Ectodermal cell (in vitro differentiated cells): ENCODE measurements at regions not wholly inside any gene's neighbourhood (a gene's known extent, or its start where the extent isn't known, plus 50 kb on each side); places are given as distances from the start of the nearest gene placed in this dataset.

Source experiments
- H3K27ac ChIP-seq: 2 replicates; pipeline ENCODE4 v1.7.0; 2013; ENCODE audit warnings: mild to moderate bottlenecking, low read depth, low read length; ENCODE audit not compliant: insufficient read depth, poor library complexity, severe bottlenecking
- H3K27me3 ChIP-seq: 2 replicates; pipeline ENCODE4 v1.7.0; 2013; ENCODE audit warnings: mild to moderate bottlenecking, low read length; ENCODE audit not compliant: insufficient read depth, control insufficient read depth, poor library complexity, severe bottlenecking
- H3K36me3 ChIP-seq: one replicate; pipeline ENCODE4 v1.7.0; 2013; ENCODE audit warnings: low read length; ENCODE audit not compliant: control insufficient read depth, insufficient read depth
- H3K4me1 ChIP-seq: one replicate; pipeline ENCODE4 v1.7.0; 2013; ENCODE audit warnings: low read length; ENCODE audit not compliant: control insufficient read depth, insufficient read depth
- H3K4me3 ChIP-seq: 2 replicates; pipeline ENCODE4 v1.7.0; 2013; ENCODE audit warnings: low read depth, low read length, control low read depth; ENCODE audit not compliant: insufficient read depth
- H3K9me3 ChIP-seq: 2 replicates; pipeline ENCODE4 v1.7.0; 2013; ENCODE audit warnings: mild to moderate bottlenecking, low read length, moderate library complexity; ENCODE audit not compliant: control insufficient read depth
- WGBS, 2 experiments: methylation state at CpG; one replicate each; pipeline ENCODE4 v1.1.7; 2013; ENCODE audit warnings: missing lambda C conversion rate in 2 of 2; 5-methylcytosine and 5-hydroxymethylcytosine counted together

- H3K4me1 ChIP-seq: no peaks in the 10 kb centered on the region
- no peaks in the 10 kb centered on the region for H3K9me3 ChIP-seq
- no peak overlapping the region for H3K4me3 ChIP-seq
- no peaks in the 10 kb centered on the region for H3K27me3 ChIP-seq
- H3K36me3 ChIP-seq: no peaks in the 10 kb centered on the region
- no peak overlapping the region for H3K27ac ChIP-seq
These were observed 669.5 kb upstream of the EPHA7 start for GRCh38 chr6:94088870-94089269.

GRCh38 chr6:94074764-94075163 lies 655.4 kb upstream of the EPHA7 start:
- H3K4me1 ChIP-seq: peaks cover 12% of the 10 kb centered on the region
- no peaks in the 10 kb centered on the region for H3K9me3 ChIP-seq
- no peak overlapping the region for H3K4me3 ChIP-seq
- 64 to 75% methylated on average over 2 to 3 of the region's 3 CpGs for whole genome bisulfite sequencing, 2 experiments
- no peak overlapping the region for H3K27ac ChIP-seq
- H3K36me3 ChIP-seq: no peaks in the 10 kb centered on the region
- no peaks in the 10 kb centered on the region for H3K27me3 ChIP-seq

GRCh38 chr6:94071835-94072234 lies 652.5 kb upstream of the EPHA7 start:
- Histone ChIP-seq H3K36me3 (no peaks in the 10 kb centered on the region), H3K4me3 (no peak overlapping the region), H3K27ac (no peak overlapping the region), H3K9me3 (no peaks in the 10 kb centered on the region), H3K4me1 (peaks cover 18% of the 10 kb centered on the region), H3K27me3 (no peaks in the 10 kb centered on the region)
- 23% methylated on average over 1 of the region's 1 CpG; no CpG with 5 or more reads in 1 of the 2 experiments for WGBS, 2 experiments

- peaks cover 25% of the 10 kb centered on the region for H3K4me1 ChIP-seq
- WGBS, 2 experiments: 31 to 34% methylated on average over 6 of the region's 6 CpGs
- no peaks in the 10 kb centered on the region for H3K9me3 ChIP-seq
- H3K27me3 ChIP-seq: no peaks in the 10 kb centered on the region
- H3K36me3 ChIP-seq: no peaks in the 10 kb centered on the region
- H3K27ac ChIP-seq: peak overlapping the region; percentile 56
- H3K4me3 ChIP-seq: no peak overlapping the region
These were observed 646.5 kb upstream of the EPHA7 start for GRCh38 chr6:94065707-94066337.

- no peak overlapping the region for H3K4me3 ChIP-seq
- WGBS, 2 experiments: 40 to 80% methylated on average over 1 of the region's 1 CpG
These were observed 633.4 kb upstream of the EPHA7 start for GRCh38 chr6:94052749-94053148.

GRCh38 chr6:94050515-94050914 lies 631.2 kb upstream of the EPHA7 start:
- no peaks in the 10 kb centered on the region for H3K36me3 ChIP-seq
- H3K9me3 ChIP-seq: no peaks in the 10 kb centered on the region
- H3K27me3 ChIP-seq: no peaks in the 10 kb centered on the region
- H3K4me1 ChIP-seq: peaks cover 29% of the 10 kb centered on the region
- WGBS, 2 experiments: 75 to 84% methylated on average over 2 of the region's 3 CpGs
- no peak overlapping the region for H3K4me3 ChIP-seq
- no peak overlapping the region for H3K27ac ChIP-seq

More at GRCh38 chr6:94052749-94053148, 633.4 kb upstream of the EPHA7 start:
- Histone ChIP-seq H3K9me3 (no peaks in the 10 kb centered on the region), H3K4me1 (peaks cover 17% of the 10 kb centered on the region), H3K36me3 (no peaks in the 10 kb centered on the region), H3K27ac (no peak overlapping the region), H3K27me3 (no peaks in the 10 kb centered on the region)

- H3K4me1 ChIP-seq: peaks cover 30% of the 10 kb centered on the region
- no peak overlapping the region for H3K27ac ChIP-seq
- H3K4me3 ChIP-seq: no peak overlapping the region
- H3K9me3 ChIP-seq: no peaks in the 10 kb centered on the region
- no peaks in the 10 kb centered on the region for H3K36me3 ChIP-seq
- H3K27me3 ChIP-seq: no peaks in the 10 kb centered on the region
These were observed 629.6 kb upstream of the EPHA7 start for GRCh38 chr6:94049001-94049400.

GRCh38 chr6:94045099-94045829 lies 625.9 kb upstream of the EPHA7 start:
- Histone ChIP-seq H3K36me3 (no peaks in the 10 kb centered on the region), H3K9me3 (no peaks in the 10 kb centered on the region), H3K4me1 (peaks cover 35% of the 10 kb centered on the region), H3K27me3 (no peaks in the 10 kb centered on the region), H3K27ac (peak overlapping the region; percentile 89), H3K4me3 (no peak overlapping the region)
- 28 to 41% methylated on average over 10 to 12 of the region's 12 CpGs for WGBS, 2 experiments

- no peaks in the 10 kb centered on the region for H3K9me3 ChIP-seq
- peaks cover 32% of the 10 kb centered on the region for H3K4me1 ChIP-seq
- no peak overlapping the region for H3K27ac ChIP-seq
- H3K4me3 ChIP-seq: no peak overlapping the region
- no peaks in the 10 kb centered on the region for H3K27me3 ChIP-seq
- peaks cover 7% of the 10 kb centered on the region for H3K36me3 ChIP-seq
- 90 to 95% methylated on average over 2 to 3 of the region's 3 CpGs for whole genome bisulfite sequencing, 2 experiments
These were observed 622.8 kb upstream of the EPHA7 start for GRCh38 chr6:94041945-94042709.

- H3K4me3 ChIP-seq: no peak overlapping the region
- WGBS, 2 experiments: 90 to 96% methylated on average over 3 of the region's 3 CpGs
- no peaks in the 10 kb centered on the region for H3K27me3 ChIP-seq
- peaks cover 11% of the 10 kb centered on the region for H3K36me3 ChIP-seq
- no peaks in the 10 kb centered on the region for H3K4me1 ChIP-seq
- H3K27ac ChIP-seq: no peak overlapping the region
- no peaks in the 10 kb centered on the region for H3K9me3 ChIP-seq
These were observed 616.7 kb upstream of the EPHA7 start for GRCh38 chr6:94036024-94036423.
